ENCODE measurements at regions not wholly inside any gene's neighbourhood (a gene's known extent, or its start where the extent isn't known, plus 50 kb on each side); places are given as distances from the start of the nearest gene placed in this dataset.
"Not testable (repeated sequence)": the region's sequence is repeated elsewhere in the genome, so short reads cannot be mapped to it uniquely, and the experiment has no call there.

GRCh38 chr13:78540058-78540457 lies 63.3 kb downstream of the POU4F1 start:
- no peak for FAIRE-seq

GRCh38 chr13:78526044-78526443 lies 77.3 kb downstream of the POU4F1 start:
- not testable (repeated sequence) for FAIRE-seq

DNA sequence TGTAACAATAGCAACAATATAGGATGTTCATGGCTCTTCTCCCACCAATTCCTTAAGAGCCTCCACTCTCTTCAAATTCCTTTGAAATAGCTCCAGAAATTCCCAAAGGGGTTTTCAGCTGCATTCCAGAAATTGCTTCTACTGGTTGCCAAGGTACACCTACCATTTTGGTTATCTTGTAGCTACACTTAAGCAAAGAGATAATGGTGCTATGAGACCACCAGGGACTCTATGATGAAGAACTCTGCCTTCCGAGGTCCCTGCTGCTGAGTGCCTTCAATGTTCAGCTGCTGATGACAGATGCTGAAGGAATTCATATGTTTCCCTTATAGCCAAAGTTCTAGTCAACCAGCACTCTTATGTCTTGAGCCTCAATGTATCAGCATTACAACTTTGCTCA lies 78.4 kb downstream of the POU4F1 start:
- FAIRE-seq: no peak

GRCh38 chr13:78521091-78521490 lies 82.3 kb downstream of the POU4F1 start:
- FAIRE-seq: no peak

GRCh38 chr13:78520425-78520824 lies 82.9 kb downstream of the POU4F1 start:
- FAIRE-seq: no peak

GRCh38 chr13:78518482-78518881 lies 84.9 kb downstream of the POU4F1 start:
- FAIRE-seq: not testable (repeated sequence)

- no peak for FAIRE-seq
These were observed 103.5 kb downstream of the POU4F1 start for GRCh38 chr13:78499802-78500201.

- no peak for FAIRE-seq
These were observed 105.5 kb downstream of the POU4F1 start for GRCh38 chr13:78497702-78498355.

GRCh38 chr13:78491978-78492377 lies 111.4 kb downstream of the POU4F1 start:
- FAIRE-seq: no peak

DNA sequence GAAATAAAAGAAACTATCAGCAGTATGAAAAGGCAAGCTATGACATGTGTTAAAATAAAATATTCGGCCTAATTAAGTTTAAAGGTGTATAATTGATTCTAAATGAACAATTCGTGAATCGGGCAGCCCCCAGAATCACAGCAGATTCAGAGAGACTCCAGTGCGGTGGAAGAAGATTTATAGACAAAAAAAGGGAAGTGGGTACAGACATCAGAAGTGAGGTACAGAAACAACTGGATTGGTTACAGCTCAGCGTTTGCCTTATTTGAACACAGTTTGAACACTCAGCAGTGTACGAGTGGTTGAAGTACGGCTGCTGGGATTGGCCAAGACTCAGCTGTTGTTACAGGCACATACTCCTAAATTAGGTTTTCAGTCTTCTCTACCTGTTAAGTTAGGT lies 113.1 kb downstream of the POU4F1 start:
- not testable (repeated sequence) for FAIRE-seq

DNA sequence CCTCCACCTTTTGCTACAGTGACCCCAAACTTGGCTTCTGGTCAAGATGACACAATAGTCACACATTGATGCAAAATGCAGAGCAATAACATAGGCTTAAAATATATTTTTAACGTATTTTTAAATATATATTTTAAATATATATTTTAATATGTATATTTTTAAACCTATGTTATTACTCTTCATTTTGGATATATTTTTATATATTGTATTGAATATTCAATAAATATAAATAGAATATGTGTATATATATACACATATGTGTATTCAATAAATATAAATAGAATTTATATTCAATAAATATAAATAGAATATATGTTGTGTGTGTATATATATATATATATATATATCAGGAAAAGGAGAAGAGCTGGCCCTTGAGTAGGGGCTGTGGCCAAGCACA lies 115.6 kb downstream of the POU4F1 start:
- no peak for FAIRE-seq

- no peak for FAIRE-seq
These were observed 117.5 kb downstream of the POU4F1 start for GRCh38 chr13:78485803-78486202.

GRCh38 chr13:78478183-78478582 lies 125.2 kb downstream of the POU4F1 start:
- FAIRE-seq: no peak

GRCh38 chr13:78476910-78477309 lies 126.4 kb downstream of the POU4F1 start:
- FAIRE-seq: no peak

DNA sequence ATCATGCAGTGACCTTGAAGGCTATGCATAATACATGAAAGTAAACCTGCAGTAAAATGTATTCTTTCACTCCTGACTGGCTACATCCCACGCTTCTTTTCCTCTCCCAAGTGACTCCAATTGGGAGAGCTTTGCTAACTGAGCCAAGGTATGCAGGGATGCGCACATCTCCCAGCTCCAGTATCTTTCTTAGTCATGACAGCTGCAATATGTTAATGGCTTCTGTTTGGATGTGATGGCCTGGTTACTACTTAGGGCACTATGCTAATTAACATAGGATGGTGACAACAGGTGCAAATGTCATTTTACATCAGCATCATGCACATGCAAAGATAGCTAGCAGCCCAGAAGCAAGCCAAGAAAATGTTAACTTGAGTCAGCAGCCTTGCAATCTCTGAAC lies 134.7 kb downstream of the POU4F1 start:
- FAIRE-seq: no peak

DNA sequence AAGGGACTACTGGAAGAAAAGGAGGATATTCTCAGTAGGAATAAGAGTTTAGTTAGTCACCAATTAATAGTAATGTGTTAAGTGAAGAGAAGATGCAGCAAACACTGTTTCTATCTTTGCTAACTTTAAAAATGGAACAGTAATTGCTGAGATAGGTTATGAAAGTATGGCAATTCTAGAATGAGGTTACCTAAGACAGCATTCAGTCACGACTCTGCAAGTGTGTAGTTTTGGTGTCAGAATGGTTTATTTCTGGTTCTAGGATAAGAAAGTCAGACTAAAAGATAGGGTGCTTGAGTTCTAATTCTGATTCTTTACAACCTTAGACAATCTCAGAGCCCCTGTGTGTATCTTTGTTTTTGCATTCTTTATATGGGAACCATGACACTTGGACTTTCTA lies 138.1 kb downstream of the POU4F1 start:
- FAIRE-seq: no peak

- FAIRE-seq: no peak
These were observed 143.2 kb downstream of the POU4F1 start for GRCh38 chr13:78460176-78460575.

DNA sequence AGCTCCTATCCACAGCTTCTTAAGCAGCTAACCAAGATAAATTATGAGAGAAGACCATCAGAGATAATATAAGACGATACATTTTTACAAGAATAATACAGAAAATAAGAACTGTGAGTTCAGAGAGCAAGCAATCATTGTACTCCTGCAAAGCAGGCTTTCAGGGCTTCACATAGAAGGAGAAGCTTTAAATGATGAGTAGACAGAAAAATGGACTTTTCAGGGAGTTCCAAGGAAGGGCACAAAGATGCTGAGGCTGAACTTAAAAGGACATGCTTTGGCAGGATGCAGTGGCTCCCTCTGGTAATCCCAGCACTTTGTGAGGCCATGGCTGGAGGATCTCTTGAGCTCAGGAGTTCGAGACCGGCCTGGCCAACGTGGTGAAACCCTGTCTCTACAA lies 159.5 kb downstream of the POU4F1 start:
- FAIRE-seq: no peak

GRCh38 chr13:78437781-78438180 lies 165.6 kb downstream of the POU4F1 start:
- no peak for FAIRE-seq

- FAIRE-seq: no peak
These were observed 167.0 kb downstream of the POU4F1 start for GRCh38 chr13:78436311-78436710.

GRCh38 chr13:78431328-78431727 lies 172.0 kb downstream of the POU4F1 start:
- FAIRE-seq: no peak

DNA sequence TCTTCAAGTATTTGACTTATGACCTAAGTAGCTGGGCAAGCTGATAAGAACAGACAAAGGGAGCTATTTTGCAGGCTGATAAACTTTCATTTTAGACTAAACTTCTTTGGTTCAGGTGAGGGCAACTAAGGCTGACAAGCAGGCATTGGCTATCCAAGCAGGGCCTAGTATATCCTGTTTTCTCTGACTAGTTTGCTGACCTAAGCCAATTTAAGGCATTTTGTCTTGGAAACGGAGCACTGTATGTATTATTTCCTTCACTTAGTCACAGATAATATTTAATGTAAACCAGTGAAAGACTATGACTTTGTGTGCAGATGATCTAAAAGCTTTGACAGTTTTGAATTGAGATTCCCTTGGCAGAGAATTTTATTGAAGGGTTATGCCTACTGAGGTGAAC lies 172.5 kb downstream of the POU4F1 start:
- FAIRE-seq: no peak

- no peak for FAIRE-seq
These were observed 173.1 kb downstream of the POU4F1 start for GRCh38 chr13:78430166-78430791.

DNA sequence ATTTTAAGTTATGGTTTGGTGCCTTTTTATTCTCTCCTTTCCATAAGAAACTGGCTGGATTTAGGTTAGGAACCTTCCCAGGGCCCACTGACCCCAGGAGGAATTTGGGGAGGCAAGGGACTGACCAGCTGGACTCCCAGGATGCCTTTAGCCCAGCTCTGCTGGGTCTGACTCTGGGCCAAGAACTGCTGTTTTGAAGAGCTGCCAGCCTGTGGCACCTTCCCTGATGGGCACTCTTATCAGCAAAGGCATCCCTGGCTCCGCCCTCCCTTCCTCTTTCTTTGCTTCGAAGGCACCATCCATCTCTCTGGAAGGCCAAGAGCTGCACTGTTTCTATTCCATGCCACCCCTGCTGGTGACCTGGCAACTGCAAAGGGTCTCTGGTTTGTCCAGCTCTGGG lies 174.7 kb downstream of the POU4F1 start:
- FAIRE-seq: no peak

- FAIRE-seq: no peak
These were observed 177.2 kb downstream of the POU4F1 start for GRCh38 chr13:78426183-78426582.
